ENCODE measurements at regions not wholly inside any gene's neighbourhood (a gene's known extent, or its start where the extent isn't known, plus 50 kb on each side); places are given as distances from the start of the nearest gene placed in this dataset.

DNA sequence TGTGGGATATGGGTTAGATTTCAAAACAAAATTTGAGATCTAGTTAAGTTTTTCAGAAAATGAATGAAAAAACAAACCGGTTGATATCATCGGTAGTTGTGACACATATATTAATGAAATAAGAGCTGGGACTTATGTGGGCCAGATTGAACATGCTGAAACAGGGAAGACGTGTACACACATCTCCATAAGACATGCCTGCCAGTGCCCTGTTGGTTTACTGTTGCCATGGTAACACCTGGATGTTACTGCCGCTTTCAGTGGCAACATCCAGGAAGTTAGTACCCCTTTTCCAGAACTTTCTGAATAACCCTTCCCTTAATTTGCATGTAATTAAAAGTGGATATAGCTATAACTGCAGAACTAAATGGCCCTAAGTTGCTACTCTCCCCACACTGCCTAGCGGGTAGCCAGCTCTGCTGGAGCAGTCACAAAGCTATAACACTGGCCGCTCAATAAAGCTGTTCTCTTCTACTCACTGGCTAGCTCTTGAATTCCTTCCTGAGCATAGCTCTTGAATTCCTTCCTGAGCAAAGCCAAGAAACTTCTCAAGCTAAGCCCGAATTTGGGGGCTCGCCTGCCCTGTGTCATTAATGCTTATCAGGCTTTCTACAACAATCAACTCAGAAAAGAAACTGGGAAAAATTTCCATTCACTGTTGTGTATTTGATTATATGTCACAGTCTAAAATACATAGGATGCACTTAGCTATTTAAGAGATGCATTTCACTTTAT lies 776.3 kb upstream of the CDH7 start:
- TF ChIP-seq, protein P1, sequence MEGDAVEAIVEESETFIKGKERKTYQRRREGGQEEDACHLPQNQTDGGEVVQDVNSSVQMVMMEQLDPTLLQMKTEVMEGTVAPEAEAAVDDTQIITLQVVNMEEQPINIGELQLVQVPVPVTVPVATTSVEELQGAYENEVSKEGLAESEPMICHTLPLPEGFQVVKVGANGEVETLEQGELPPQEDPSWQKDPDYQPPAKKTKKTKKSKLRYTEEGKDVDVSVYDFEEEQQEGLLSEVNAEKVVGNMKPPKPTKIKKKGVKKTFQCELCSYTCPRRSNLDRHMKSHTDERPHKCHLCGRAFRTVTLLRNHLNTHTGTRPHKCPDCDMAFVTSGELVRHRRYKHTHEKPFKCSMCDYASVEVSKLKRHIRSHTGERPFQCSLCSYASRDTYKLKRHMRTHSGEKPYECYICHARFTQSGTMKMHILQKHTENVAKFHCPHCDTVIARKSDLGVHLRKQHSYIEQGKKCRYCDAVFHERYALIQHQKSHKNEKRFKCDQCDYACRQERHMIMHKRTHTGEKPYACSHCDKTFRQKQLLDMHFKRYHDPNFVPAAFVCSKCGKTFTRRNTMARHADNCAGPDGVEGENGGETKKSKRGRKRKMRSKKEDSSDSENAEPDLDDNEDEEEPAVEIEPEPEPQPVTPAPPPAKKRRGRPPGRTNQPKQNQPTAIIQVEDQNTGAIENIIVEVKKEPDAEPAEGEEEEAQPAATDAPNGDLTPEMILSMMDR (IDR thresholded peaks at IDR 0.05), result no peak
- no peak overlapping the region for H3K27ac Mint-ChIP-seq
- H3K27me3 Mint-ChIP-seq, result no peaks in the 10 kb centered on the region
- no peaks in the 10 kb centered on the region for H3K4me1 Mint-ChIP-seq (ENCODE audit: low read depth)
- peaks cover 3% of the 10 kb centered on the region for H3K9me3 Mint-ChIP-seq
- intact Hi-C loops (cut with micrococcal nuclease), result no loop called here
- H3K4me3 Mint-ChIP-seq, result no peak overlapping the region
- no peak for DNase-seq
- no peak for ATAC-seq
- CTCF ChIA-PET, result no interaction called here
- no peaks in the 10 kb centered on the region for H3K36me3 Mint-ChIP-seq (ENCODE audit: low read depth)
- POLR2A ChIA-PET, result no interaction called here

DNA sequence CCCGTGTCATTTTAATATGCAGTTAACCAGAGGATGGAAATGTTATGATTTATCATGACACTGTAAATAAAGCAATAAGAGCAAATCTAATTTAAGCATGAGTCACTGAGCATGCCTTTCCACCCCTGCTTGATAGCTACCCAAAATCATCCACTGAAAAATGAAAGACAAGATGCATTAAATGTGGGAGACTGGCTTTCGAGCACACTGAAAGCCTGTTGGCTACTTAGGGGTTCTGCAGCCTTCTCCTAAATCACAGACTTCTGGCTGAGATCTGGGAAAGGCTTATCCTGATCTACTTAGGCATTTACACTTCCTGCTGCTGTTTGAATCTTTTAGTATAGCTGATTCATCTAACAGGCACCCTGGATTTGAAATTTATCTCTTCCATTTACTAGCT lies 778.3 kb upstream of the CDH7 start:
- Mint-ChIP-seq H3K4me1 (ENCODE audit: low read depth) (no peaks in the 10 kb centered on the region), H3K36me3 (ENCODE audit: low read depth) (no peaks in the 10 kb centered on the region), H3K27me3 (no peaks in the 10 kb centered on the region), H3K27ac (no peak overlapping the region), H3K4me3 (no peak overlapping the region), H3K9me3 (peaks cover 3% of the 10 kb centered on the region)
- ATAC-seq, result no peak
- POLR2A ChIA-PET, result no interaction called here
- CTCF ChIA-PET, result no interaction called here
- no peak for DNase-seq
- intact Hi-C loops (cut with micrococcal nuclease), result no loop called here
- TF ChIP-seq, protein P1 (IDR thresholded peaks at IDR 0.05), result no peak

DNA sequence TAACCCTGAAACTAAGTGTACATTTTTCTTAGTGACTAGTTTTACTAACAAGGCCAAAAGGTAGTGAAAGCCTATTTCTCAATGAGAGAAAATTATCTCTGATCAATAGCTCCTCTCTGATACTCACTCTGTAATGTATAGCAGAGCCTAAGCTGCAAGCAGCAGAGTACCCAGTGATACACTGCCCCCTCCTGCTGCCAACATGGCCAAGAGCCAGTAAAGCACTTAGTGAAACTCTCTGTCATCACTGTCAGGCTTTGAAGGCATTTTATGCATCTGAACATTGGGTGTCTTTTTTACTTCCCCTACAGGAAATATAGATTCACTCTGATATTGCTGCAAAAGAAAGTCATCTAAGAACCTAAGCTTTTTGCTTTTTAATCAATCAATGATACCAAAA lies 784.1 kb upstream of the CDH7 start:
- no peaks in the 10 kb centered on the region for H3K27me3 Mint-ChIP-seq
- no peak for ATAC-seq
- H3K27ac Mint-ChIP-seq, result no peak overlapping the region
- H3K9me3 Mint-ChIP-seq, result peaks cover 6% of the 10 kb centered on the region
- H3K36me3 Mint-ChIP-seq (ENCODE audit: low read depth), result no peaks in the 10 kb centered on the region
- DNase-seq, result no peak
- TF ChIP-seq, protein P1 (IDR thresholded peaks at IDR 0.05), result no peak
- POLR2A ChIA-PET, result no interaction called here
- CTCF ChIA-PET, result no interaction called here
- H3K4me1 Mint-ChIP-seq (ENCODE audit: low read depth), result no peaks in the 10 kb centered on the region
- no peak overlapping the region for H3K4me3 Mint-ChIP-seq
- intact Hi-C loops (cut with micrococcal nuclease), result no loop called here

DNA sequence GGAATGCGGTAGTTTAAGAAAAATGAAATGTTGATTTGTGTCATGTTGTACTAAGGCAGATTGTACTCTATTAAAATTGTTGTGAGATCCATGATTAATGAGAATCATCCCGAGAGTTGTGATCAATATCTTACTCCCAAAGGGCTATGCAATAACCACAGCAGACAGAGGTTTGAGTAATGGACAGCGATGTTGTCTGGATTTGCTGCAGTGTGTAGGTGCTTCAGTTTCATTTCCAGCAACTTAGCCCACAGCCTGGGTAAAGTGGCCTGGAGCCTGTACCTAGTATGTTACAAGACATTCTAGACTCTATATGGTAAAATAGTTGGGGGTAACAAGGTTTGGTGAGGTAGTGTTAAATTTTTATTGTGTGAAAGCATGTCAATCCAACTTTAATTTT lies 794.3 kb upstream of the CDH7 start:
- Mint-ChIP-seq H3K4me3 (no peak overlapping the region), H3K27me3 (no peaks in the 10 kb centered on the region), H3K4me1 (ENCODE audit: low read depth) (no peaks in the 10 kb centered on the region), H3K9me3 (peaks cover 8% of the 10 kb centered on the region), H3K36me3 (ENCODE audit: low read depth) (no peaks in the 10 kb centered on the region), H3K27ac (no peak overlapping the region)
- POLR2A ChIA-PET, result no interaction called here
- no peak for DNase-seq
- intact Hi-C loops (cut with micrococcal nuclease), result no loop called here
- ATAC-seq, result no peak
- TF ChIP-seq, protein P1 (IDR thresholded peaks at IDR 0.05), result no peak
- CTCF ChIA-PET, result no interaction called here

DNA sequence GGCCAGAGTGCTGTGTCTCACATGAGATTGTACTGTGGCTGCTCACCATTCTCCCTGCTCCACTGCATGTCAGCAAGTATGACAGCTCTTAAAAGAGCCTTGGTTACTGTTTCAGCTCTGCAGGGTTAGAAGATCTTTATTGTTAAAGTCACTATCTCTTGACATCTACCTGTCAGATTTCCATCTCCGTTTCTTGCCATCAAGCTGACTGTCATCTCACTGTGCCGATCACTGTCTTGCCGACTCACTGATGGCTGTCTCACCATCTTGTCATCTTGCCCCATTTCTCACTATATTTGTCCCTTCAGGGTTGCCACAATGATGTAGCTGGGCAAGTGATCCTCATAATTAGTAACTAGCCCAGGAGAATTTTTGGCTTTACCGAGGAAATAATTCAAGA lies 800.9 kb upstream of the CDH7 start:
- ChIA-PET POLR2A (no interaction called here), CTCF (no interaction called here)
- Mint-ChIP-seq H3K27me3 (no peaks in the 10 kb centered on the region), H3K27ac (no peak overlapping the region), H3K36me3 (ENCODE audit: low read depth) (no peaks in the 10 kb centered on the region), H3K9me3 (peaks cover 16% of the 10 kb centered on the region), H3K4me3 (no peak overlapping the region), H3K4me1 (ENCODE audit: low read depth) (no peaks in the 10 kb centered on the region)
- no peak for ATAC-seq
- intact Hi-C loops (cut with micrococcal nuclease), result no loop called here
- TF ChIP-seq, protein P1 (IDR thresholded peaks at IDR 0.05), result no peak
- no peak for DNase-seq
